Transverse colon (tissue), 4 donors: ENCODE measurements at regions not wholly inside any gene's neighbourhood (a gene's known extent, or its start where the extent isn't known, plus 50 kb on each side); places are given as distances from the start of the nearest gene placed in this dataset.

Experiments used
- DNase-seq: peaks from one replicate; pipeline ENCODE4 v3.0.0-alpha.2; 2019
- H3K27ac ChIP-seq, 4 donors: fragments of 200-600 bp; sonication (generic); 2 replicates each; pipeline ENCODE4 v1.5.1; 2016 to 2018; ENCODE audit warnings: inconsistent platforms in 4 of 4
- H3K27me3 ChIP-seq: fragments of 200-600 bp; sonication (generic); 2 replicates; pipeline ENCODE4 v1.5.1; 2017; ENCODE audit warnings: inconsistent platforms
- H3K36me3 ChIP-seq, 4 donors: fragments of 200-600 bp; sonication (generic); 2 replicates each; pipeline ENCODE4 v1.5.1; 2017 to 2019; ENCODE audit warnings: inconsistent platforms in 4 of 4
- H3K4me1 ChIP-seq, 4 donors: fragments of 200-600 bp; sonication (generic); 2 replicates each; pipeline ENCODE4 v1.5.1; 2017 to 2020; ENCODE audit warnings: inconsistent platforms in 4 of 4
- H3K4me3 ChIP-seq, 4 donors: fragments of 200-600 bp; sonication (generic); 1 replicate in 1 of 4; 2 replicates in 3 of 4; pipeline versions ENCODE4 v1.5.1 to v1.6.1; 2017 to 2019; ENCODE audit warnings: inconsistent platforms in 4 of 4
- H3K9me3 ChIP-seq, 2 donors: fragments of 200-600 bp; sonication (generic); 2 replicates each; pipeline ENCODE4 v1.5.1; 2017 to 2019; ENCODE audit warnings: inconsistent platforms in 2 of 2
- CTCF ChIP-seq, 5 experiments: fragments of 200-600 bp in 3 of 5; fragments of 450-650 bp in 2 of 5; sonication (generic) in 3 of 5; IDR thresholded peaks; 1 replicate in 2 of 5; 2 replicates in 3 of 5; pipeline ENCODE4 v1.5.1; 2016 to 2017; ENCODE audit warnings: antibody characterized with exemption in 5 of 5, inconsistent platforms in 3 of 5, mild to moderate bottlenecking in 2 of 5, moderate library complexity in 1 of 5
- EP300 ChIP-seq: sonication (generic); formaldehyde crosslinking; IDR thresholded peaks from one replicate; pipeline ENCODE4 v1.6.1; 2017; ENCODE audit warnings: antibody characterized with exemption, low read depth
- POLR2A ChIP-seq: fragments of 450-650 bp; IDR thresholded peaks from one replicate; pipeline ENCODE4 v1.6.1; 2016; ENCODE audit warnings: antibody characterized with exemption, mild to moderate bottlenecking, moderate library complexity
- POLR2AphosphoS5 ChIP-seq, 3 donors: sonication (generic); formaldehyde crosslinking; IDR thresholded peaks; one replicate each; pipeline ENCODE4 v1.6.1; 2016; ENCODE audit warnings: antibody characterized with exemption in 3 of 3
- WGBS, 2 donors: methylation state at CpG; one replicate each; pipeline ENCODE4 v1.1.5; 2018; ENCODE audit warnings: low coverage in 1 of 2; 5-methylcytosine and 5-hydroxymethylcytosine counted together
- in situ Hi-C, 4 donors: fragments of 200-750 bp; cut with MboI; loops; one replicate each; pipeline versions ENCODE4 v1.15.0 to v1.15.1; 2017; ENCODE audit warnings: low sequenced_read_pairs in 3 of 4, low pct_ligation_motif_present in 1 of 4, low pct_unique_long_range_greater_than_20kb in 1 of 4
- intact Hi-C: fragments of 100-400 bp; cut with DNase I; formaldehyde crosslinking; loops from one replicate; pipeline ENCODE4 v1.15.1; 2023; ENCODE audit warnings: low total_unique reads

GRCh38 chr15:96549136-96549535 lies 218.6 kb downstream of the NR2F2 start:
- DNase-seq = no peak
- H3K9me3 ChIP-seq = no peaks in the 10 kb centered on the region
- H3K4me1 ChIP-seq = no peaks in the 10 kb centered on the region
- WGBS, 2 donors = 88 to 89% methylated on average over 1 of the region's 1 CpG
- intact Hi-C loops (no loop called here), in situ Hi-C loops (no loop called here)
- no peak for TF ChIP-seq POLR2A
- TF ChIP-seq POLR2AphosphoS5 (IDR thresholded peaks at IDR 0.05) = no peak
- TF ChIP-seq EP300 = no peak
- TF ChIP-seq CTCF (IDR thresholded peaks at IDR 0.05) = no peak
- H3K4me3 ChIP-seq = no peak overlapping the region
- no peak overlapping the region for H3K27ac ChIP-seq
- no peaks in the 10 kb centered on the region for H3K36me3 ChIP-seq
- no peaks in the 10 kb centered on the region for H3K27me3 ChIP-seq

- TF ChIP-seq CTCF (IDR thresholded peaks at IDR 0.05) = no peak
- no peak for TF ChIP-seq POLR2A
- no peak for TF ChIP-seq EP300
- TF ChIP-seq POLR2AphosphoS5 (IDR thresholded peaks at IDR 0.05) = no peak
- H3K36me3 ChIP-seq = no peaks in the 10 kb centered on the region
- no peaks in the 10 kb centered on the region for H3K9me3 ChIP-seq
- in situ Hi-C loops = no loop called here
- intact Hi-C loops = no loop called here
- H3K4me3 ChIP-seq = no peak overlapping the region
- WGBS, 2 donors = 84 to 89% methylated on average over 3 to 4 of the region's 4 CpGs
- DNase-seq = no peak
- H3K4me1 ChIP-seq = no peaks in the 10 kb centered on the region
- no peak overlapping the region for H3K27ac ChIP-seq
- H3K27me3 ChIP-seq = no peaks in the 10 kb centered on the region
These were observed 220.7 kb downstream of the NR2F2 start for GRCh38 chr15:96551196-96551595.

- intact Hi-C loops (no loop called here), in situ Hi-C loops (no loop called here)
- no peak for DNase-seq
- Histone ChIP-seq H3K4me1 (no peaks in the 10 kb centered on the region), H3K9me3 (no peaks in the 10 kb centered on the region), H3K4me3 (no peak overlapping the region), H3K27ac (no peak overlapping the region), H3K36me3 (no peaks in the 10 kb centered on the region), H3K27me3 (no peaks in the 10 kb centered on the region)
- WGBS, 2 donors = 74% methylated on average over 3 of the region's 3 CpGs
- TF ChIP-seq CTCF (IDR thresholded peaks at IDR 0.05) (no peak), POLR2AphosphoS5 (IDR thresholded peaks at IDR 0.05) (no peak), POLR2A (no peak), EP300 (no peak)
These were observed 221.2 kb downstream of the NR2F2 start for GRCh38 chr15:96551722-96552121.

GRCh38 chr15:96553006-96553405 lies 222.5 kb downstream of the NR2F2 start:
- no peak for DNase-seq
- H3K9me3 ChIP-seq = no peaks in the 10 kb centered on the region
- H3K4me3 ChIP-seq = no peak overlapping the region
- in situ Hi-C loops (no loop called here), intact Hi-C loops (no loop called here)
- 93% methylated on average over 4 of the region's 4 CpGs; no CpG with 5 or more reads in 1 of the 2 donors for WGBS, 2 donors
- no peaks in the 10 kb centered on the region for H3K36me3 ChIP-seq
- no peaks in the 10 kb centered on the region for H3K4me1 ChIP-seq
- no peak for TF ChIP-seq CTCF (IDR thresholded peaks at IDR 0.05)
- no peak for TF ChIP-seq POLR2A
- no peak for TF ChIP-seq EP300
- no peak for TF ChIP-seq POLR2AphosphoS5 (IDR thresholded peaks at IDR 0.05)
- H3K27ac ChIP-seq = no peak overlapping the region
- no peaks in the 10 kb centered on the region for H3K27me3 ChIP-seq
